ENCODE measurements at regions not wholly inside any gene's neighbourhood (a gene's known extent, or its start where the extent isn't known, plus 50 kb on each side); places are given as distances from the start of the nearest gene placed in this dataset.
"Not testable (repeated sequence)": the region's sequence is repeated elsewhere in the genome, so short reads cannot be mapped to it uniquely, and the experiment has no call there.

GRCh38 chr3:162710332-162711112 lies 1213.9 kb downstream of the OTOL1 start:
- H3K36me3 ChIP-seq (replicated peaks in 1 of 2): no peaks in the 10 kb centered on the region
- no peaks in the 10 kb centered on the region for H3K27me3 ChIP-seq
- 93 to 97% (median 93%) methylated on average over 6 to 30 of the region's 30 CpGs for WGBS, 4 donors
- no peak overlapping the region for H3K27ac ChIP-seq
- intact Hi-C loops (cut with DNase I): no loop called here
- no peak overlapping the region for H3K4me3 ChIP-seq
- DNase-seq: no peak
- TF ChIP-seq CTCF (IDR thresholded peaks at IDR 0.05) (no peak), POLR2A (IDR thresholded peaks at IDR 0.05) (no peak)
- no peaks in the 10 kb centered on the region for H3K9me3 ChIP-seq (replicated peaks in 1 of 3)
- H3K4me1 ChIP-seq (replicated peaks in 1 of 2): no peaks in the 10 kb centered on the region

DNA sequence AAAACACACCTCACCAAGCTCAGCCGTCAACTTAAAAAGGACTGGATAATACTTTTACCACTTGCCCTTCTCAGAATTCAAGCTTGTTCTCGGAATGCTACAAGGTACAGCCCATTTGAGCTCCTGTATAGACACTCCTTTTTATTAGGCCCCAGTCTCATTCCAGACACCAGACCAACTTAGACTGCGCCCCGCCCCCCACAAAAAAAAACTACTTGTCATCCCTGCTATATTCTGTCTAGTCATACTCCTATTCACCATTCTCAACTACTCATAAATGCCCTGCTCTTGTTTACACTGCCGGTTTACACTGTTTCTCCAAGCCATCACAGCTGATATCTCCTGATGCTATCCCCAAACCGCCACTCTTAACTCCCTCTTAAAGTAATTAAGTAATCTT lies 1220.5 kb downstream of the OTOL1 start:
- H3K36me3 ChIP-seq (replicated peaks in 1 of 2); DNase-seq; H3K27me3 ChIP-seq; H3K27ac ChIP-seq; H3K4me3 ChIP-seq; H3K9me3 ChIP-seq (replicated peaks in 1 of 3); H3K4me1 ChIP-seq (replicated peaks in 1 of 2); intact Hi-C loops (cut with DNase I): not testable (repeated sequence)
- 61 to 91% (median 74%) methylated on average over 5 to 6 of the region's 6 CpGs for WGBS, 4 donors

- WGBS, 4 donors: 38 to 59% (median 51%) methylated on average over 2 of the region's 2 CpGs
- H3K36me3 ChIP-seq (replicated peaks in 1 of 2): no peaks in the 10 kb centered on the region
- intact Hi-C loops (cut with DNase I): no loop called here
- no peaks in the 10 kb centered on the region for H3K4me1 ChIP-seq (replicated peaks in 1 of 2)
- DNase-seq: no peak
- TF ChIP-seq POLR2A (IDR thresholded peaks at IDR 0.05) (no peak), CTCF (IDR thresholded peaks at IDR 0.05) (no peak)
- H3K27me3 ChIP-seq: no peaks in the 10 kb centered on the region
- no peaks in the 10 kb centered on the region for H3K9me3 ChIP-seq (replicated peaks in 1 of 3)
- no peak overlapping the region for H3K27ac ChIP-seq
- no peak overlapping the region for H3K4me3 ChIP-seq
Observed at GRCh38 chr3:162718697-162719096, 1222.1 kb downstream of the OTOL1 start.

- TF ChIP-seq POLR2A (IDR thresholded peaks at IDR 0.05) (no peak), CTCF (IDR thresholded peaks at IDR 0.05) (no peak)
- Histone ChIP-seq H3K9me3 (replicated peaks in 1 of 3) (no peaks in the 10 kb centered on the region), H3K4me3 (no peak overlapping the region), H3K36me3 (replicated peaks in 1 of 2) (no peaks in the 10 kb centered on the region), H3K27me3 (no peaks in the 10 kb centered on the region), H3K27ac (no peak overlapping the region), H3K4me1 (replicated peaks in 1 of 2) (no peaks in the 10 kb centered on the region)
- intact Hi-C loops (cut with DNase I): no loop called here
- DNase-seq: no peak
Observed at GRCh38 chr3:162719684-162720341, 1223.2 kb downstream of the OTOL1 start.

GRCh38 chr3:162721736-162722135 lies 1225.1 kb downstream of the OTOL1 start:
- Histone ChIP-seq H3K4me1 (replicated peaks in 1 of 2) (no peaks in the 10 kb centered on the region), H3K36me3 (replicated peaks in 1 of 2) (no peaks in the 10 kb centered on the region), H3K27ac (no peak overlapping the region), H3K9me3 (replicated peaks in 1 of 3) (no peaks in the 10 kb centered on the region), H3K27me3 (no peaks in the 10 kb centered on the region), H3K4me3 (no peak overlapping the region)
- 74 to 86% (median 80%) methylated on average over 1 of the region's 1 CpG for WGBS, 4 donors
- TF ChIP-seq POLR2A (IDR thresholded peaks at IDR 0.05) (no peak), CTCF (IDR thresholded peaks at IDR 0.05) (no peak)
- intact Hi-C loops (cut with DNase I): no loop called here
- no peak for DNase-seq
